ENCODE measurements at regions not wholly inside any gene's neighbourhood (a gene's known extent, or its start where the extent isn't known, plus 50 kb on each side); places are given as distances from the start of the nearest gene placed in this dataset.

- DNase-seq (no peak), ATAC-seq (ENCODE audit: low FRiP score) (no peak)
- H3K9me3 ChIP-seq (ENCODE audit: control insufficient read depth, low read length) = no peaks in the 10 kb centered on the region
- intact Hi-C loops (cut with DNase I) = no loop called here
- H3K27me3 ChIP-seq (ENCODE audit: control insufficient read depth in 1 of 2, insufficient read depth in 2 of 2, low read length in 1 of 2) = no peaks in the 10 kb centered on the region
- H3K4me1 ChIP-seq (ENCODE audit: control insufficient read depth in 1 of 2, insufficient read depth in 2 of 2, low read length in 2 of 2) = no peaks in the 10 kb centered on the region
- no peak overlapping the region for H3K27ac ChIP-seq (ENCODE audit: low read depth in 1 of 2, low read length in 2 of 2)
- H3K4me3 ChIP-seq (ENCODE audit: low read length in 2 of 2) = no peak overlapping the region
- no peaks in the 10 kb centered on the region for H3K36me3 ChIP-seq (ENCODE audit: control insufficient read depth in 1 of 2, insufficient read depth in 2 of 2, low read length in 1 of 2)
Measured at GRCh38 chr1:222020553-222020952, 278.7 kb upstream of the DUSP10 start.

GRCh38 chr1:222019029-222019428 is 277.1 kb upstream of the DUSP10 start:
- ATAC-seq (ENCODE audit: low FRiP score) (no peak), DNase-seq (no peak)
- 52 to 54% methylated on average over 3 of the region's 3 CpGs for WGBS, 2 donors
- intact Hi-C loops (cut with DNase I) = no loop called here
- Histone ChIP-seq H3K27ac (ENCODE audit: low read depth in 1 of 2, low read length in 2 of 2) (no peak overlapping the region), H3K4me1 (ENCODE audit: control insufficient read depth in 1 of 2, insufficient read depth in 2 of 2, low read length in 2 of 2) (no peaks in the 10 kb centered on the region), H3K27me3 (ENCODE audit: control insufficient read depth in 1 of 2, insufficient read depth in 2 of 2, low read length in 1 of 2) (no peaks in the 10 kb centered on the region), H3K4me3 (ENCODE audit: low read length in 2 of 2) (no peak overlapping the region), H3K9me3 (ENCODE audit: control insufficient read depth, low read length) (no peaks in the 10 kb centered on the region), H3K36me3 (ENCODE audit: control insufficient read depth in 1 of 2, insufficient read depth in 2 of 2, low read length in 1 of 2) (no peaks in the 10 kb centered on the region)

GRCh38 chr1:222018041-222018440 is 276.2 kb upstream of the DUSP10 start:
- intact Hi-C loops (cut with DNase I) = no loop called here
- H3K9me3 ChIP-seq (ENCODE audit: control insufficient read depth, low read length) = no peaks in the 10 kb centered on the region
- H3K4me1 ChIP-seq (ENCODE audit: control insufficient read depth in 1 of 2, insufficient read depth in 2 of 2, low read length in 2 of 2) = no peaks in the 10 kb centered on the region
- 90 to 92% methylated on average over 3 of the region's 3 CpGs for WGBS, 2 donors
- no peak overlapping the region for H3K4me3 ChIP-seq (ENCODE audit: low read length in 2 of 2)
- no peak overlapping the region for H3K27ac ChIP-seq (ENCODE audit: low read depth in 1 of 2, low read length in 2 of 2)
- H3K36me3 ChIP-seq (ENCODE audit: control insufficient read depth in 1 of 2, insufficient read depth in 2 of 2, low read length in 1 of 2) = no peaks in the 10 kb centered on the region
- no peak for ATAC-seq (ENCODE audit: low FRiP score)
- H3K27me3 ChIP-seq (ENCODE audit: control insufficient read depth in 1 of 2, insufficient read depth in 2 of 2, low read length in 1 of 2) = no peaks in the 10 kb centered on the region
- no peak for DNase-seq

GRCh38 chr1:222015686-222016085 is 273.8 kb upstream of the DUSP10 start:
- intact Hi-C loops (cut with DNase I) = no loop called here
- Histone ChIP-seq H3K4me1 (ENCODE audit: control insufficient read depth in 1 of 2, insufficient read depth in 2 of 2, low read length in 2 of 2) (no peaks in the 10 kb centered on the region), H3K4me3 (ENCODE audit: low read length in 2 of 2) (no peak overlapping the region), H3K27ac (ENCODE audit: low read depth in 1 of 2, low read length in 2 of 2) (no peak overlapping the region), H3K27me3 (ENCODE audit: control insufficient read depth in 1 of 2, insufficient read depth in 2 of 2, low read length in 1 of 2) (no peaks in the 10 kb centered on the region), H3K9me3 (ENCODE audit: control insufficient read depth, low read length) (no peaks in the 10 kb centered on the region), H3K36me3 (ENCODE audit: control insufficient read depth in 1 of 2, insufficient read depth in 2 of 2, low read length in 1 of 2) (no peaks in the 10 kb centered on the region)
- no peak for ATAC-seq (ENCODE audit: low FRiP score)
- 88 to 92% methylated on average over 3 of the region's 3 CpGs for WGBS, 2 donors
- DNase-seq = no peak

GRCh38 chr1:222014001-222014400 is 272.1 kb upstream of the DUSP10 start:
- H3K4me1 ChIP-seq (ENCODE audit: control insufficient read depth in 1 of 2, insufficient read depth in 2 of 2, low read length in 2 of 2) = no peaks in the 10 kb centered on the region
- no peak overlapping the region for H3K27ac ChIP-seq (ENCODE audit: low read depth in 1 of 2, low read length in 2 of 2)
- DNase-seq = no peak
- no peaks in the 10 kb centered on the region for H3K9me3 ChIP-seq (ENCODE audit: control insufficient read depth, low read length)
- no peaks in the 10 kb centered on the region for H3K36me3 ChIP-seq (ENCODE audit: control insufficient read depth in 1 of 2, insufficient read depth in 2 of 2, low read length in 1 of 2)
- WGBS, 2 donors = 87% methylated on average over 4 of the region's 4 CpGs
- no peaks in the 10 kb centered on the region for H3K27me3 ChIP-seq (ENCODE audit: control insufficient read depth in 1 of 2, insufficient read depth in 2 of 2, low read length in 1 of 2)
- no peak for ATAC-seq (ENCODE audit: low FRiP score)
- H3K4me3 ChIP-seq (ENCODE audit: low read length in 2 of 2) = no peak overlapping the region
- intact Hi-C loops (cut with DNase I) = no loop called here

- H3K4me3 ChIP-seq (ENCODE audit: low read length in 2 of 2) = no peak overlapping the region
- H3K9me3 ChIP-seq (ENCODE audit: control insufficient read depth, low read length) = no peaks in the 10 kb centered on the region
- DNase-seq (no peak), ATAC-seq (ENCODE audit: low FRiP score) (no peak)
- intact Hi-C loops (cut with DNase I) = no loop called here
- no peaks in the 10 kb centered on the region for H3K36me3 ChIP-seq (ENCODE audit: control insufficient read depth in 1 of 2, insufficient read depth in 2 of 2, low read length in 1 of 2)
- no peak overlapping the region for H3K27ac ChIP-seq (ENCODE audit: low read depth in 1 of 2, low read length in 2 of 2)
- WGBS, 2 donors = 79 to 85% methylated on average over 2 of the region's 2 CpGs
- H3K27me3 ChIP-seq (ENCODE audit: control insufficient read depth in 1 of 2, insufficient read depth in 2 of 2, low read length in 1 of 2) = no peaks in the 10 kb centered on the region
- H3K4me1 ChIP-seq (ENCODE audit: control insufficient read depth in 1 of 2, insufficient read depth in 2 of 2, low read length in 2 of 2) = no peaks in the 10 kb centered on the region
Measured at GRCh38 chr1:222012816-222013215, 270.9 kb upstream of the DUSP10 start.

GRCh38 chr1:222010306-222010705 is 268.4 kb upstream of the DUSP10 start:
- H3K27me3 ChIP-seq (ENCODE audit: control insufficient read depth in 1 of 2, insufficient read depth in 2 of 2, low read length in 1 of 2) = no peaks in the 10 kb centered on the region
- no peaks in the 10 kb centered on the region for H3K36me3 ChIP-seq (ENCODE audit: control insufficient read depth in 1 of 2, insufficient read depth in 2 of 2, low read length in 1 of 2)
- WGBS, 2 donors = 81 to 87% methylated on average over 1 of the region's 1 CpG
- intact Hi-C loops (cut with DNase I) = no loop called here
- H3K4me3 ChIP-seq (ENCODE audit: low read length in 2 of 2) = no peak overlapping the region
- ATAC-seq (ENCODE audit: low FRiP score) (no peak), DNase-seq (no peak)
- H3K9me3 ChIP-seq (ENCODE audit: control insufficient read depth, low read length) = no peaks in the 10 kb centered on the region
- no peak overlapping the region for H3K27ac ChIP-seq (ENCODE audit: low read depth in 1 of 2, low read length in 2 of 2)
- H3K4me1 ChIP-seq (ENCODE audit: control insufficient read depth in 1 of 2, insufficient read depth in 2 of 2, low read length in 2 of 2) = no peaks in the 10 kb centered on the region

- Histone ChIP-seq H3K36me3 (ENCODE audit: control insufficient read depth in 1 of 2, insufficient read depth in 2 of 2, low read length in 1 of 2) (no peaks in the 10 kb centered on the region), H3K27ac (ENCODE audit: low read depth in 1 of 2, low read length in 2 of 2) (no peak overlapping the region), H3K9me3 (ENCODE audit: control insufficient read depth, low read length) (no peaks in the 10 kb centered on the region), H3K27me3 (ENCODE audit: control insufficient read depth in 1 of 2, insufficient read depth in 2 of 2, low read length in 1 of 2) (no peaks in the 10 kb centered on the region), H3K4me1 (ENCODE audit: control insufficient read depth in 1 of 2, insufficient read depth in 2 of 2, low read length in 2 of 2) (no peaks in the 10 kb centered on the region), H3K4me3 (ENCODE audit: low read length in 2 of 2) (no peak overlapping the region)
- WGBS, 2 donors = 10 to 13% methylated on average over 2 of the region's 2 CpGs
- intact Hi-C loops (cut with DNase I) = no loop called here
- DNase-seq (no peak), ATAC-seq (ENCODE audit: low FRiP score) (no peak)
Measured at GRCh38 chr1:222009105-222009730, 267.3 kb upstream of the DUSP10 start.

- Histone ChIP-seq H3K36me3 (ENCODE audit: control insufficient read depth in 1 of 2, insufficient read depth in 2 of 2, low read length in 1 of 2) (no peaks in the 10 kb centered on the region), H3K27ac (ENCODE audit: low read depth in 1 of 2, low read length in 2 of 2) (no peak overlapping the region), H3K27me3 (ENCODE audit: control insufficient read depth in 1 of 2, insufficient read depth in 2 of 2, low read length in 1 of 2) (no peaks in the 10 kb centered on the region), H3K9me3 (ENCODE audit: control insufficient read depth, low read length) (no peaks in the 10 kb centered on the region), H3K4me1 (ENCODE audit: control insufficient read depth in 1 of 2, insufficient read depth in 2 of 2, low read length in 2 of 2) (no peaks in the 10 kb centered on the region), H3K4me3 (ENCODE audit: low read length in 2 of 2) (no peak overlapping the region)
- intact Hi-C loops (cut with DNase I) = no loop called here
- ATAC-seq (ENCODE audit: low FRiP score) = no peak
- no peak for DNase-seq
Measured at GRCh38 chr1:222006715-222007114, 264.8 kb upstream of the DUSP10 start.
